K562 (cell line): ENCODE measurements at regions not wholly inside any gene's neighbourhood (a gene's known extent, or its start where the extent isn't known, plus 50 kb on each side); places are given as distances from the start of the nearest gene placed in this dataset.

Source experiments
- ATAC-seq: fragments of 200-7000 bp; cut with Tn5 transposase; 3 replicates; pipeline ENCODE4 v1.9.1; 2020; ENCODE audit warnings: moderate library complexity
- BruUV-seq: library from RNA; stranded (reverse); fragments of 400-500 nt; replicated peaks from 2 replicates; lab custom pipeline; 2021; lab: Mats Ljungman, UMichigan
- CTCF ChIA-PET: fragments of 300-600 bp; formaldehyde crosslinking; extraction: SDS; loops from one replicate; lab custom pipeline; 2021; ENCODE audit warnings: low intra/inter-chr PET ratio; lab: Yijun Ruan, JAX
- POLR2A ChIA-PET: fragments of 300-600, 350-650 bp; sonication (Branson Sonifier 250); formaldehyde crosslinking; extraction: SDS; loops from one replicate; lab custom pipeline; 2021; ENCODE audit warnings: antibody characterized with exemption, inconsistent platforms; lab: Yijun Ruan, JAX
- DNase-seq, 4 experiments: peaks; one replicate each; pipeline versions ENCODE4 v3.0.0 to v3.0.0-alpha.2; 2011 to 2018; ENCODE audit warnings: low spot score in 3 of 4, mixed read lengths in 3 of 4; ENCODE audit errors: extremely low read depth in 1 of 4
- FAIRE-seq: peaks from 2 replicates; lab custom pipeline; 2011; peaks lifted over from hg19 to GRCh38; lab: Jason Lieb, UNC
- H2AFZ ChIP-seq: 2 replicates; pipeline ENCODE4 v1.6.0; 2011; ENCODE audit warnings: low read depth, low read length, control low read depth, inconsistent platforms
- H3K27ac ChIP-seq: fragments of 200-600 bp; 3 replicates; pipeline ENCODE4 v1.8.0; 2011; ENCODE audit warnings: low read depth, mild to moderate bottlenecking, control low read depth, inconsistent platforms, low read length, moderate library complexity, mixed read lengths; ENCODE audit errors: extremely low read depth
- H3K27me3 ChIP-seq, 2 experiments: fragments of 300-600 bp in 1 of 2; 2 replicates in 1 of 2; 3 replicates in 1 of 2; pipeline versions ENCODE4 v1.6.0 to v1.8.0; 2011; ENCODE audit warnings: inconsistent platforms in 2 of 2, low read length in 2 of 2, mild to moderate bottlenecking in 1 of 2, mixed read lengths in 1 of 2, moderate library complexity in 1 of 2; ENCODE audit not compliant: control insufficient read depth in 2 of 2, insufficient read depth in 2 of 2
- H3K36me3 ChIP-seq: fragments of 300-600 bp; 3 replicates; pipeline ENCODE4 v1.8.0; 2011; ENCODE audit warnings: mild to moderate bottlenecking, low read length, inconsistent platforms; ENCODE audit not compliant: control insufficient read depth, insufficient read depth
- H3K4me1 ChIP-seq, 2 experiments: fragments of 200-600 bp in 1 of 2; replicated peaks in 1 of 2; 2 replicates in 1 of 2; 3 replicates in 1 of 2; pipeline versions ENCODE4 v1.5.1 to v1.8.0; 2011; ENCODE audit warnings: inconsistent platforms in 2 of 2, low read length in 2 of 2, mild to moderate bottlenecking in 1 of 2, mixed read lengths in 1 of 2, moderate library complexity in 1 of 2; ENCODE audit not compliant: control insufficient read depth in 2 of 2, insufficient read depth in 2 of 2
- H3K4me2 ChIP-seq: 2 replicates; pipeline ENCODE4 v1.6.1; 2011; ENCODE audit warnings: low read length, control low read depth, inconsistent platforms, mixed read lengths; ENCODE audit not compliant: insufficient read depth
- H3K4me3 ChIP-seq: fragments of 200-600 bp; sonication (generic), shearing (Covaris generic); 2 replicates; pipeline ENCODE4 v1.5.1; 2016; ENCODE audit warnings: control low read depth, inconsistent platforms
- H3K79me2 ChIP-seq: fragments of 200-600 bp; 3 replicates; pipeline ENCODE4 v1.8.0; 2011; ENCODE audit warnings: low read length, inconsistent platforms; ENCODE audit not compliant: control insufficient read depth, insufficient read depth
- H3K9ac ChIP-seq, 2 experiments: 2 replicates each; pipeline versions ENCODE4 v1.6.0 to v1.6.1; 2011; ENCODE audit warnings: low read depth in 2 of 2, low read length in 2 of 2, control low read depth in 1 of 2, inconsistent platforms in 1 of 2, mild to moderate bottlenecking in 1 of 2, mixed read lengths in 1 of 2; ENCODE audit not compliant: insufficient read depth in 1 of 2
- H3K9me1 ChIP-seq: one replicate; pipeline ENCODE4 v1.6.0; 2011; ENCODE audit warnings: inconsistent platforms, mild to moderate bottlenecking, low read length, moderate library complexity; ENCODE audit not compliant: control insufficient read depth, insufficient read depth
- H3K9me3 ChIP-seq: replicated peaks from 2 replicates; pipeline ENCODE4 v1.5.1; 2011; ENCODE audit warnings: low read depth, low read length, inconsistent platforms; ENCODE audit not compliant: control insufficient read depth, insufficient read depth
- H4K20me1 ChIP-seq: replicated peaks from 2 replicates; pipeline ENCODE4 v1.6.1; 2011; ENCODE audit warnings: low read length, inconsistent platforms, mixed read lengths; ENCODE audit not compliant: control insufficient read depth, insufficient read depth
- CBX3 ChIP-seq, 2 experiments: IDR thresholded peaks; 1 replicate in 1 of 2; 2 replicates in 1 of 2; pipeline ENCODE4 v1.6.1; 2012; ENCODE audit warnings: inconsistent platforms in 2 of 2, low read length in 2 of 2, borderline replicate concordance in 1 of 2, control low read depth in 1 of 2
- CTCFL ChIP-seq: IDR thresholded peaks from 2 replicates; pipeline ENCODE4 v1.6.1; 2011; ENCODE audit warnings: borderline replicate concordance, low read depth, mild to moderate bottlenecking, moderate library complexity, low read length; ENCODE audit not compliant: insufficient read depth, poor library complexity, severe bottlenecking
- DNMT1 ChIP-seq: fragments of 450-650 bp; IDR thresholded peaks from 2 replicates; pipeline ENCODE4 v1.6.1; 2016; ENCODE audit warnings: antibody characterized with exemption, mild to moderate bottlenecking
- GTF2E2 ChIP-seq: fragments of 200-800 bp; sonication (Bioruptor generic); IDR thresholded peaks from 2 replicates; pipeline ENCODE4 v1.6.1; 2016; ENCODE audit warnings: missing genetic modification characterization, missing compliant biosample characterization
- KLF16 ChIP-seq: IDR thresholded peaks from 2 replicates; pipeline ENCODE4 v1.6.1; 2016; ENCODE audit warnings: antibody characterized with exemption
- POLR2AphosphoS5 ChIP-seq: IDR thresholded peaks from 2 replicates; pipeline ENCODE4 v1.6.1; 2011; ENCODE audit warnings: mild to moderate bottlenecking, low read depth, low read length, moderate library complexity; ENCODE audit not compliant: control insufficient read depth, insufficient read depth
- RBM14 ChIP-seq: fragments of 200-400 bp; formaldehyde crosslinking; IDR thresholded peaks from 2 replicates; pipeline ENCODE4 v1.6.1; 2018; ENCODE audit warnings: low read depth, mild to moderate bottlenecking, low read length, moderate library complexity, borderline replicate concordance; ENCODE audit not compliant: insufficient read depth
- SIN3B ChIP-seq: fragments of 450-650 bp; IDR thresholded peaks from 2 replicates; pipeline ENCODE4 v1.6.1; 2017; ENCODE audit warnings: low read depth, mild to moderate bottlenecking, moderate library complexity
- SRSF3 ChIP-seq: fragments of 200-400 bp; formaldehyde crosslinking; IDR thresholded peaks from 2 replicates; pipeline ENCODE4 v1.6.1; 2016; ENCODE audit warnings: mild to moderate bottlenecking, low read length, moderate library complexity; ENCODE audit not compliant: insufficient read depth
- TAF15 ChIP-seq: fragments of 200-400 bp; formaldehyde crosslinking; IDR thresholded peaks from 2 replicates; pipeline ENCODE4 v1.6.1; 2017; ENCODE audit warnings: mild to moderate bottlenecking, low read depth, low read length, moderate library complexity
- TAL1 ChIP-seq: fragments of 450-650 bp; IDR thresholded peaks from 2 replicates; pipeline ENCODE4 v1.6.1; 2016; ENCODE audit warnings: mild to moderate bottlenecking
- ZNF184 ChIP-seq: sonication (generic); formaldehyde crosslinking; IDR thresholded peaks from 2 replicates; pipeline ENCODE4 v1.5.0; 2020; ENCODE audit warnings: missing genetic modification reagents
- ZNF354B ChIP-seq: fragments of 250-450 bp; sonication (Bioruptor Pico); IDR thresholded peaks from 2 replicates; pipeline ENCODE4 v1.4.0; 2020
- ZNF77 ChIP-seq: fragments of 250-450 bp; sonication (Bioruptor Pico); IDR thresholded peaks from 2 replicates; pipeline ENCODE4 v1.5.0; 2020
- WGBS: fragments of 100-300 bp; shearing (Covaris generic); methylation state at CpG from one replicate; pipeline ENCODE4 v1.1.6; 2016; ENCODE audit warnings: low coverage, mixed read lengths; ENCODE audit not compliant: insufficient coverage; ENCODE audit errors: missing lambda C conversion rate; 5-methylcytosine and 5-hydroxymethylcytosine counted together
- in situ Hi-C: fragments of 300-500 bp; cut with MboI; formaldehyde crosslinking; loops from 4 replicates; pipeline ENCODE4 v1.15.0; 2018; ENCODE audit warnings: inconsistent platforms, mixed read lengths
- intact Hi-C: fragments of 100-400 bp; cut with micrococcal nuclease; formaldehyde crosslinking; loops from 2 replicates; pipeline ENCODE4 v1.14.2; 2022
- TF ChIP-seq, protein P1 (sequence below): fragments of 450-650 bp; formaldehyde crosslinking; IDR thresholded peaks from 2 replicates; pipeline ENCODE4 v1.4.0; 2020; ENCODE audit warnings: mild to moderate bottlenecking, mixed read lengths

- H3K79me2 ChIP-seq = no peaks in the 10 kb centered on the region
- FAIRE-seq (no peak), DNase-seq (no peak), ATAC-seq (no peak)
- ChIA-PET CTCF (no interaction called here), POLR2A (no interaction called here)
- 3% methylated on average over 4 of the region's 4 CpGs for WGBS
- H3K27me3 ChIP-seq = no peaks in the 10 kb centered on the region
- no peak overlapping the region for H2AFZ ChIP-seq
- TF ChIP-seq, protein P1, sequence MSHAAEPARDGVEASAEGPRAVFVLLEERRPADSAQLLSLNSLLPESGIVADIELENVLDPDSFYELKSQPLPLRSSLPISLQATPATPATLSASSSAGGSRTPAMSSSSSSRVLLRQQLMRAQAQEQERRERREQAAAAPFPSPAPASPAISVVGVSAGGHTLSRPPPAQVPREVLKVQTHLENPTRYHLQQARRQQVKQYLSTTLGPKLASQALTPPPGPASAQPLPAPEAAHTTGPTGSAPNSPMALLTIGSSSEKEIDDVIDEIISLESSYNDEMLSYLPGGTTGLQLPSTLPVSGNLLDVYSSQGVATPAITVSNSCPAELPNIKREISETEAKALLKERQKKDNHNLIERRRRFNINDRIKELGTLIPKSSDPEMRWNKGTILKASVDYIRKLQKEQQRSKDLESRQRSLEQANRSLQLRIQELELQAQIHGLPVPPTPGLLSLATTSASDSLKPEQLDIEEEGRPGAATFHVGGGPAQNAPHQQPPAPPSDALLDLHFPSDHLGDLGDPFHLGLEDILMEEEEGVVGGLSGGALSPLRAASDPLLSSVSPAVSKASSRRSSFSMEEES = no peak
- no peak overlapping the region for H3K27ac ChIP-seq
- H3K9me1 ChIP-seq = no peaks in the 10 kb centered on the region
- H3K9me3 ChIP-seq = no peaks in the 10 kb centered on the region
- no peaks in the 10 kb centered on the region for H4K20me1 ChIP-seq
- no peak overlapping the region for H3K4me3 ChIP-seq
- no peaks in the 10 kb centered on the region for H3K4me1 ChIP-seq
- intact Hi-C loops (no loop called here), in situ Hi-C loops (no loop called here)
- no peak overlapping the region for H3K9ac ChIP-seq
- H3K36me3 ChIP-seq = no peaks in the 10 kb centered on the region
- BruUV-seq = no TSS peak
- no peak overlapping the region for H3K4me2 ChIP-seq
These were observed 346.1 kb downstream of the IRS2 start for GRCh38 chr13:109440320-109440719.

GRCh38 chr13:109439813-109440212 lies 346.6 kb downstream of the IRS2 start:
- no peaks in the 10 kb centered on the region for H3K27me3 ChIP-seq
- no peak overlapping the region for H3K27ac ChIP-seq
- CTCF ChIA-PET = no interaction called here
- no TSS peak for BruUV-seq
- no peak overlapping the region for H3K4me2 ChIP-seq
- POLR2A ChIA-PET = no interaction called here
- no peaks in the 10 kb centered on the region for H4K20me1 ChIP-seq
- no peaks in the 10 kb centered on the region for H3K79me2 ChIP-seq
- DNase-seq (no peak), FAIRE-seq (no peak), ATAC-seq (no peak)
- no peaks in the 10 kb centered on the region for H3K4me1 ChIP-seq
- H2AFZ ChIP-seq = no peak overlapping the region
- no peaks in the 10 kb centered on the region for H3K36me3 ChIP-seq
- intact Hi-C loops = no loop called here
- no peak overlapping the region for H3K4me3 ChIP-seq
- WGBS = 4% methylated on average over 6 of the region's 6 CpGs
- no peaks in the 10 kb centered on the region for H3K9me1 ChIP-seq
- no peaks in the 10 kb centered on the region for H3K9me3 ChIP-seq
- in situ Hi-C loops = no loop called here
- H3K9ac ChIP-seq = no peak overlapping the region
- TF ChIP-seq SRSF3 (no peak), CTCFL (no peak), CBX3 (IDR thresholded peaks at IDR 0.05; ENCODE audit: borderline replicate concordance in 1 of 2, low read length in 2 of 2) (no peak), ZNF354B (no peak), DNMT1 (no peak), KLF16 (no peak), RBM14 (no peak), SIN3B (no peak), POLR2AphosphoS5 (no peak), GTF2E2 (tag) (no peak), ZNF184 (CRISPR knock-in tag) (no peak), ZNF77 (no peak), TAF15 (no peak), TAL1 (no peak)
